Activated naive CD4-positive, alpha-beta T cell treated with anti-CD3 and anti-CD28 coated beads for 36 hours (primary cell): ENCODE measurements at regions not wholly inside any gene's neighbourhood (a gene's known extent, or its start where the extent isn't known, plus 50 kb on each side); places are given as distances from the start of the nearest gene placed in this dataset.

ENCODE experiments used
- CTCF ChIA-PET: fragments of 350-600 bp; sonication (Branson Sonifier 250); formaldehyde crosslinking; loops from one replicate; lab custom pipeline; 2021; ENCODE audit warnings: antibody characterized with exemption; lab: Charles Lee
- DNase-seq: peaks from one replicate; pipeline ENCODE4 v3.0.0-alpha.2; 2020
- H3K27ac Mint-ChIP-seq: one replicate; pipeline ENCODE4 v1.8.0; 2021; ENCODE audit warnings: mild to moderate bottlenecking, mixed read lengths
- H3K27me3 Mint-ChIP-seq: one replicate; pipeline ENCODE4 v1.8.0; 2021; ENCODE audit warnings: low read depth, mixed read lengths
- H3K36me3 Mint-ChIP-seq: one replicate; pipeline ENCODE4 v1.8.0; 2021; ENCODE audit warnings: low read depth, mixed read lengths
- H3K4me1 Mint-ChIP-seq: one replicate; pipeline ENCODE4 v1.8.0; 2021; ENCODE audit warnings: low read depth, mixed read lengths
- H3K4me3 Mint-ChIP-seq: one replicate; pipeline ENCODE4 v1.8.0; 2021; ENCODE audit warnings: mild to moderate bottlenecking, moderate library complexity, mixed read lengths
- H3K9me3 Mint-ChIP-seq: one replicate; pipeline ENCODE4 v1.8.0; 2021; ENCODE audit warnings: mixed read lengths
- intact Hi-C: fragments of 100-400 bp; cut with micrococcal nuclease; formaldehyde crosslinking; loops from one replicate; pipeline ENCODE4 v1.15.1; 2023

DNA sequence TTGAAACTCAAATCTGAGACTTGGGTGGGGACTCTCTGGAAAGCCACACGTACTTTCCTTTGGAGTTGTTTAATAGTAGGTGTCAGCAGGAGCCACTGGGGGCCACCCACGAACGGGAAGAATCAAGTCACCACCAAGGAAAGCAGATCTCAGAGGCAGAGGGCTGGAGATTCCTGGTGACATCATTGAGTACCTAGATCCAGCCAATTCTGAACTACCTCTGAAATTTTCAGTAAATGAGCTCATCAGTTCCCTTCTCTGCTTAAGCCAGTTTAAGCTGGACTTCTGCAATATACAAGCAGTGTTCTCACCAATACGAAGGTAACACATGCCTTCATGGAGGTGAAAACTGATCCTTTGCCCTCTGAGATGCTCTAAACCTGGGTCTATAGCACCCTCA lies 99.3 kb upstream of the SORCS3 start:
- H3K27ac Mint-ChIP-seq: no peak overlapping the region
- H3K4me1 Mint-ChIP-seq: no peaks in the 10 kb centered on the region
- no peaks in the 10 kb centered on the region for H3K36me3 Mint-ChIP-seq
- H3K27me3 Mint-ChIP-seq: peaks cover 10% of the 10 kb centered on the region
- H3K4me3 Mint-ChIP-seq: no peak overlapping the region
- H3K9me3 Mint-ChIP-seq: no peaks in the 10 kb centered on the region
- intact Hi-C loops: no loop called here
- CTCF ChIA-PET: no interaction called here
- no peak for DNase-seq

DNA sequence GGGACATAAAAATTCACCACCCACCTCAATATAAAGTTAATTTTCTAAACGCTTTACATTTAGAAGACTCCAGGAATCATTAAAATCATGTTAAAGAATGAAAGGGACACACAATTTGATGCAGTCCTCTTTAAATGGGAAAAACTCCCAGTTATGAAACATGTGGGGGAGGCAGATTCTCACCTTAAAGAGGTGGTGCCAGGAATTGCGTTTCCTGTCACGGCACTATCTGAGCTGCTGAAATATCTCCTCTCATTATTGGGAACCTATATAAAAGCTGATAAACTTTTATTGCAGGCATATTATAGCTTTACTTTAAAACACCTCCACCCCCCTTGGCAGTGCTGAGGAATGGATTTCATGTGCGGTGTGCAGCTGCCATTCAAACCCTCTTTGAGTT lies 94.8 kb upstream of the SORCS3 start:
- Mint-ChIP-seq H3K36me3 (no peaks in the 10 kb centered on the region), H3K27me3 (peaks cover 7% of the 10 kb centered on the region), H3K4me3 (no peak overlapping the region), H3K4me1 (no peaks in the 10 kb centered on the region), H3K27ac (no peak overlapping the region), H3K9me3 (no peaks in the 10 kb centered on the region)
- DNase-seq: no peak
- intact Hi-C loops: no loop called here
- CTCF ChIA-PET: no interaction called here

DNA sequence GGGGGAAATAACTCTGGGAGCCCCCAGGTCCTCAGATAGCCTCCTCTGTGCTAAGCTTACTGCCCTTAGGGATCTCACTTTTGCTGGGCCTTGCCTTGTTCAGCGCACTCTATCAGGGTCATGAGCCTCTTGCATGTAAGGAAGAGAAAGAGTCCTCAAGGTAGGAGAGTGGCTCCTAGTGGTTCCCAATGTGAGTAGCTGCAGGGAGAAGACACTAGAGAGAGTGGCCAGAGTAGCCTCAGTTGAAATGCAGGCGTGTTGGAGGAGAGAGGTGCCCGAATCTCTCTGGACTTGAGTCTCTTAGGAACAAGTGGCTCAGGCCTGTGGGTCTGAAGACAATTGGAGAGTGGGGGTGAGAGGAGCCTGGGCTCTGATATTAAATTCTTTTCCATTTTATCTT lies 94.3 kb upstream of the SORCS3 start:
- CTCF ChIA-PET: interaction anchor here (1.2 kb wide), 1 partner anchor 42 kb away, joined by 3 read pairs; no protein-coding TSS in a partner anchor
- intact Hi-C loops: no loop called here
- Mint-ChIP-seq H3K4me1 (no peaks in the 10 kb centered on the region), H3K36me3 (no peaks in the 10 kb centered on the region), H3K9me3 (no peaks in the 10 kb centered on the region), H3K27ac (no peak overlapping the region), H3K27me3 (peaks cover 7% of the 10 kb centered on the region), H3K4me3 (no peak overlapping the region)
- no peak for DNase-seq

DNA sequence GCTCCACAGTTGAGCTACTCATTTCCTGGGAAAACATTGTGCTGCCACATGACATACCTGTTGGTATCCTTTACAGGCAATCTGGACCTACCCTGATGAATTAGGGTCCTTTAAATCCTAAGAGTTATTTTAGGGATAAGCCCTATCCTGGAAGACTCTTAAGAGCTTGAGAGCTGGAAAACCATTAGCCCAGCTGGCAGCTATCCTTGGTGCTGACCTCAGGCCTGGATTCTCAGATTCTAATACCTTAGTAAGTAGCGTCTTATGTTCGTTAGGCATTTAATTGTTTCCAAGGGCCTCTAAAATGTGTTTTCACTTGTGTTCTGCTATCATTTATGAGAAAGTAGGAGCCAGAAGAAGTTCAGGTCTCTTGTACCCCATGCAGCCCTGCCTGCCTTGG lies 93.0 kb upstream of the SORCS3 start:
- intact Hi-C loops: no loop called here
- Mint-ChIP-seq H3K4me1 (no peaks in the 10 kb centered on the region), H3K27me3 (peaks cover 6% of the 10 kb centered on the region), H3K4me3 (no peak overlapping the region), H3K36me3 (no peaks in the 10 kb centered on the region), H3K9me3 (no peaks in the 10 kb centered on the region), H3K27ac (no peak overlapping the region)
- DNase-seq: no peak
- CTCF ChIA-PET: interaction anchor here (1.2 kb wide), 1 partner anchor 41 kb away, joined by 3 read pairs; no protein-coding TSS in a partner anchor

DNA sequence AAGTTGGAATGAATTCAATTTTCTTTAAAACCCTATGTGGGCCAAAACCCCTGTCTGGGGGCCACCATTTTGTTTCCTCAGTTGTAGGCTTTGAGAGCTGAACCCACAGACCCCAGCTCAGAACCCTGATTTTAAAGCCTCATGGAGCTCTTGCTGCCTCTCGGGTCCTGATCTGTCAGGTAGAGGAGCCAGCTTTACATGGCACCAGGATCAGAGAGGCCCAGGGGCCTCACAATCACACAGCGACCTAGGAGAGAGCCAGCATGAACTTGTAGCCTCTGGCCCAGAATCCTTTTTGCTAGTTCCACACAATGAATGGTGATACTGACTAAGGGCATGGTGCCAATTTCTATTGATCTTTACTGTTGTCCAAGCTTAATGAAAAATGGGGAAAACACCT lies 84.3 kb upstream of the SORCS3 start:
- no peaks in the 10 kb centered on the region for H3K36me3 Mint-ChIP-seq
- DNase-seq: no peak
- H3K9me3 Mint-ChIP-seq: no peaks in the 10 kb centered on the region
- intact Hi-C loops: no loop called here
- CTCF ChIA-PET: no interaction called here
- H3K27ac Mint-ChIP-seq: no peak overlapping the region
- peaks cover 10% of the 10 kb centered on the region for H3K27me3 Mint-ChIP-seq
- H3K4me1 Mint-ChIP-seq: no peaks in the 10 kb centered on the region
- H3K4me3 Mint-ChIP-seq: no peak overlapping the region

DNA sequence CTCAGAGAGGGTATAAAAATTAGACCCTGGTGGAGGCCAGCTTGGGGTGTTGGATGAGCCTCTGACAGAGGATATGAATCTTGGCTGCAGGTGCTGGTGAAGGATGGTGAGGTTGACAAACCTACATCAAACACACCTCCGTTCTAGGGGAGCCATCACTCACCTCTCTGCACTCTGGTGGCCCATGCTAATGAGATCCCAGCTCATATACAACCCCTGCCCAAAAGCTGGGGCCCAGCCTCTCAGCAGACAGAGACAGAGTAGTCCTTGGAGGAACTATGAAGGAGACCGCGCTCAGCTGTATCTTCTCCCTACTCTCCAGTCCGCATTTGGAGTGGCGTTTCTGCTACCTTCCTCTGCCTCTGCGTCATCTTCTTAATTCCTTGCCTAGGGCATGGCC lies 83.1 kb upstream of the SORCS3 start:
- CTCF ChIA-PET: no interaction called here
- intact Hi-C loops: no loop called here
- Mint-ChIP-seq H3K4me1 (no peaks in the 10 kb centered on the region), H3K27me3 (peaks cover 16% of the 10 kb centered on the region), H3K9me3 (no peaks in the 10 kb centered on the region), H3K4me3 (no peak overlapping the region), H3K27ac (no peak overlapping the region), H3K36me3 (no peaks in the 10 kb centered on the region)
- no peak for DNase-seq

DNA sequence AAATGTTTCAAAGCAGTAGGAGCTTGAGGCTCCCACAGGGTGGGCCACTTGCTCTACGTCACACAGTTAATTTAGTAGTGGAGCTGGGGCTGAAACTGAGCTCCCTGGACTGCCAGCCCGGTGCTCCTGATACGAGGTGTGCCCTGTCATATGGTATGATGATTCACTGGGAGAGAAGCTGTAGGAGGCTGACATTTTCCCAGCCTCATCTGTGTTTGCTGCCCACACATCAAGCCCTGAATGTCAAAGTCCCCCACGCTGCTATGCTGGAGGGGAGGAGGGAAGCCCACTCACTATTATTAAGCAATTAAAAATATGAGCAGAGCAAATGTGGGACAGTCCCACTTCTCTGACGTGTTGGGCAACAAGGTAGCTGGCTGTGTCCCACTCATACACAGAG lies 81.2 kb upstream of the SORCS3 start:
- no peaks in the 10 kb centered on the region for H3K36me3 Mint-ChIP-seq
- H3K4me1 Mint-ChIP-seq: no peaks in the 10 kb centered on the region
- H3K27me3 Mint-ChIP-seq: peaks cover 21% of the 10 kb centered on the region
- no peak overlapping the region for H3K4me3 Mint-ChIP-seq
- DNase-seq: no peak
- H3K9me3 Mint-ChIP-seq: no peaks in the 10 kb centered on the region
- CTCF ChIA-PET: no interaction called here
- H3K27ac Mint-ChIP-seq: no peak overlapping the region
- intact Hi-C loops: no loop called here

DNA sequence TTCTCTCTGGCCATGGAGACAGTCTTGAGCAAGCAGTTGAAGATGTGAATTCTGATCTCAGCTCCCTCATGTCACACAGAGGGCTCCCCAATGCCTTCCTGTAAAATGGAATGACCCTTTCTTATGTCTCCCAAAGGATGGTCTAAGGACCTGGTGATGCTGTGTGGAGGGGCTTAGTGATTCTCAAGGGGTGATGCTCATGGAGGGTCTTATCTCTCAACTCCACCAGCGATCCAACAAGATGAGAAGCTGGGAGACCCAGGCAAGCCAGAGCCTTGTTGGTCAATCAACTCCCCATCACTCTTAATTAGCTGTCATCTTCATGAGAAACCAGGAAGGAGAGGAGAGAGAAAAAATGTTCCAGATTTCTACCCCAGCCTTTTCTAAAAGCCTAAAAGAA lies 78.0 kb upstream of the SORCS3 start:
- Mint-ChIP-seq H3K4me3 (no peak overlapping the region), H3K27ac (no peak overlapping the region), H3K27me3 (peaks cover 25% of the 10 kb centered on the region), H3K36me3 (no peaks in the 10 kb centered on the region), H3K4me1 (no peaks in the 10 kb centered on the region), H3K9me3 (no peaks in the 10 kb centered on the region)
- no peak for DNase-seq
- intact Hi-C loops: no loop called here
- CTCF ChIA-PET: no interaction called here

DNA sequence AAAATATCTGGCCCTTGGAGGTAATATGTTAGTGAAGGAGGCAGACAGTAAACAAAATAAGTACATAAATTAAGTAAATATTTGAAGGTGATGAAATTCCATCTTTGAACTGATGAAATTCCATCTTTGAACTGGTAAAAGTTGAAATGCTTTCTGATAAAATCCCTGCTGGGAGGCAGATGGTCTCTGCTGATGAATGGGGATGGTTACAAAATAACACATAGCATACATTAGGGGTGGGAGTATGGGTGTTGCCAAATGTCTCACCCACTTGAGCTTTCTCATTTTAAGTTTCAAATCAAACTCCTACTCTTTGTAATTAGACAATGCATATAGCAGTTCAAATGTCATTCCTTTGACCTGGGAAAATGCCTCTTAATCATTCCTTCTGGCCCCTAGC lies 77.5 kb upstream of the SORCS3 start:
- DNase-seq: no peak

DNA sequence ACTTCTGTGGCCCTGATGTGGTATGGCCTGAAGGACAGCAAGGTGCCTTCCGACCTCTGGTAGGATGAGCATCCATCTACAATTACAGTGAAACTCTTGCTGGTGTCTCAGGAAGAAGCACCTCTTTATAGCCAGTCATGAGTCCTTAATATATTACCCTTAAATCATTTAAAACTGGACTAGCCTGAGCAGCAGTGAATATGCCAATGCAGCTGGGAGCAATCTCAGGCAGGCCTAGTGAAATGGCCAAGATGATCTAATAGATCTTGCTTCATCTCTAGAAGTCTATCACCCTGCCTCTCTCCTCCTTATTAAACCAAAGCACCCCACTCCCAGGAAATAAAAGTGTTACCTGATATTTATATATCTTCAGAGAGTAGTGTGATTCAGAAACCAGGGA lies 66.7 kb upstream of the SORCS3 start:
- no peaks in the 10 kb centered on the region for H3K36me3 Mint-ChIP-seq
- CTCF ChIA-PET: interaction anchor here (0.9 kb wide), 1 partner anchor 221 kb away, joined by 3 read pairs; the partner anchor contains the start of gene CFAP58
- intact Hi-C loops: no loop called here
- H3K9me3 Mint-ChIP-seq: peaks cover 10% of the 10 kb centered on the region
- H3K27me3 Mint-ChIP-seq: peaks cover 17% of the 10 kb centered on the region
- H3K27ac Mint-ChIP-seq: no peak overlapping the region
- H3K4me1 Mint-ChIP-seq: no peaks in the 10 kb centered on the region
- H3K4me3 Mint-ChIP-seq: no peak overlapping the region
- DNase-seq: no peak

More for the DNA sequence above, 77.5 kb upstream of the SORCS3 start:
- intact Hi-C loops: no loop called here
- H3K4me1 Mint-ChIP-seq: no peaks in the 10 kb centered on the region
- CTCF ChIA-PET: no interaction called here
- H3K27ac Mint-ChIP-seq: no peak overlapping the region
- H3K9me3 Mint-ChIP-seq: no peaks in the 10 kb centered on the region
- peaks cover 25% of the 10 kb centered on the region for H3K27me3 Mint-ChIP-seq
- H3K4me3 Mint-ChIP-seq: no peak overlapping the region
- no peaks in the 10 kb centered on the region for H3K36me3 Mint-ChIP-seq

DNA sequence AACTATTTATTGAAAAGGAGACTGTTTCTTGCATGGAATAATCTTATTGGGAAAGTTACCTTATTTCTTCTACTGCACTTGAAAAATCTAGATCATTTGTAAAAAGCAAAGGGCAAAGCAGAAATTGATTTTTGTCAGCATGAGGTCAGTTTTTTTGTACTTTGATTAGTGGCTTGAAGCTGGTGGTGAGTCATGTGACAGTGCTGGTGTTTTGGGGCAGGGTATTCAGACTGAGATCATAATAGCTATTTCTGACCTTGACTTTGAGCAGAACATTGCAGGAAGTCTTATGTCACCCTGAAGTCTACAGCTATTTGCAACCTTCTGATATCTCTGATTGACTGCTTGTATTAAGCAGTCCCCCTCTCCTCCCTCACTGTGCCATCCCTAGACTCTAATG lies 66.3 kb upstream of the SORCS3 start:
- Mint-ChIP-seq H3K9me3 (peaks cover 10% of the 10 kb centered on the region), H3K4me1 (no peaks in the 10 kb centered on the region), H3K27ac (no peak overlapping the region), H3K4me3 (no peak overlapping the region), H3K27me3 (peaks cover 15% of the 10 kb centered on the region), H3K36me3 (no peaks in the 10 kb centered on the region)
- CTCF ChIA-PET: interaction anchor here (0.9 kb wide), 1 partner anchor 221 kb away, joined by 3 read pairs; the partner anchor contains the start of gene CFAP58
- intact Hi-C loops: no loop called here
- no peak for DNase-seq

DNA sequence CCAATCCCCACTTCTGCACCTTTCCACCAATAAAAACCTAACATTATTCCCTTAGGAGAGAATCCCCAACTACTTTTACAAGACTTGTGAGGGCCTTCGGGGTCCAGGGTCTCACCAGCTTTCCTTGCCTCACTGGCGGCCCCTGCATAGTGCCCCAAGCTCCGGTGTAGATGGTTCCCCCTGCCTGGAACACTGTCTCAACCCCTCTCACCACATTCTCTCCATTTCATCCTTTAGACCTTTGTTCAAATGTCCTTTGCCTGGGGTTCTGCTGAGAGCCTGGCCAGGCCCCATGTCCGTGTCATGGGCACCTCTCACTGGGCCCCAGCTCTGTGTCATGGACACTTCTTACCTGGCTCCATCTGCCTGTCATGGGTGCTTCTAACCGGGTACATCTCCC lies 64.5 kb upstream of the SORCS3 start:
- no peaks in the 10 kb centered on the region for H3K36me3 Mint-ChIP-seq
- H3K27ac Mint-ChIP-seq: no peak overlapping the region
- no peak for DNase-seq
- CTCF ChIA-PET: no interaction called here
- peaks cover 19% of the 10 kb centered on the region for H3K27me3 Mint-ChIP-seq
- H3K9me3 Mint-ChIP-seq: peaks cover 2% of the 10 kb centered on the region
- intact Hi-C loops: no loop called here
- H3K4me3 Mint-ChIP-seq: no peak overlapping the region
- H3K4me1 Mint-ChIP-seq: peaks cover 6% of the 10 kb centered on the region

DNA sequence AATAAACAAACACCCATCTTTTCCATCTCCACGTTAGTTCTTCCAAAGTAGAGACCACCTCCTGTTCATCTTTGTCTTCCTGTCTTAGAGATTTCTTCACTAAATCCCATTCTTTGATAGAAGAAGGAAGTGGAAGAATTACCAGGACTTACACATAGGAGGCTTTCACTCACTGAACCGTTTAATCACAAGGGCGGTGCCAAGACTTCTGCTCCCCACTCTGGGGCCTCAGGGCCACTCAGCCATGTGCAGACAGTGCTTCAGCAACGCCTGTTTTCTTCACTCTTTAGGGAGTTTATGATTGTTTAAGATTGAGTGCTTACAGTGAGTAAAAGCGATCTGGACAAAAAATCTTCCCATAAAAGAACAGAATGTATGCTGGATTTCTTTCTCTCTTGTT lies 63.9 kb upstream of the SORCS3 start:
- Mint-ChIP-seq H3K27ac (no peak overlapping the region), H3K4me1 (peaks cover 6% of the 10 kb centered on the region), H3K27me3 (peaks cover 18% of the 10 kb centered on the region), H3K4me3 (no peak overlapping the region), H3K36me3 (no peaks in the 10 kb centered on the region), H3K9me3 (no peaks in the 10 kb centered on the region)
- intact Hi-C loops: no loop called here
- no peak for DNase-seq
- CTCF ChIA-PET: no interaction called here
